ENCODE measurements at regions not wholly inside any gene's neighbourhood (a gene's known extent, or its start where the extent isn't known, plus 50 kb on each side); places are given as distances from the start of the nearest gene placed in this dataset.

GRCh38 chr4:187387739-187388138 lies 607.8 kb upstream of the ZFP42 start:
- Histone ChIP-seq H3F3A (ENCODE audit: insufficient read depth) (no peaks in the 10 kb centered on the region), H3K9me3 (ENCODE audit: insufficient read depth, low read length) (no peaks in the 10 kb centered on the region), H3K9ac (ENCODE audit: low read length) (no peak overlapping the region), H3K4me2 (ENCODE audit: low read depth, low read length, poor library complexity, severe bottlenecking) (no peak overlapping the region), H3K9me2 (replicated peaks; ENCODE audit: insufficient read depth, low read length) (no peaks in the 10 kb centered on the region), H3K79me2 (ENCODE audit: insufficient read depth, low read length) (no peaks in the 10 kb centered on the region), H3K4me3 (ENCODE audit: insufficient read depth, low read length, poor library complexity, severe bottlenecking) (no peak overlapping the region), H3K36me3 (ENCODE audit: low read length) (no peaks in the 10 kb centered on the region), H2AFZ (ENCODE audit: low read depth, low read length, severe bottlenecking) (no peak overlapping the region), H3K27ac (ENCODE audit: low read depth, low read length) (no peak overlapping the region), H4K20me1 (ENCODE audit: low read depth, low read length) (no peaks in the 10 kb centered on the region), H3K27me3 (ENCODE audit: low read length) (no peaks in the 10 kb centered on the region)
- no peak for TF ChIP-seq CTCF (IDR thresholded peaks at IDR 0.05; ENCODE audit: insufficient read depth, low read length, poor library complexity, severe bottlenecking)
- no peak for TF ChIP-seq EZH2phosphoT487 (conservative IDR thresholded peaks at IDR 0.05; ENCODE audit: low read length)

DNA sequence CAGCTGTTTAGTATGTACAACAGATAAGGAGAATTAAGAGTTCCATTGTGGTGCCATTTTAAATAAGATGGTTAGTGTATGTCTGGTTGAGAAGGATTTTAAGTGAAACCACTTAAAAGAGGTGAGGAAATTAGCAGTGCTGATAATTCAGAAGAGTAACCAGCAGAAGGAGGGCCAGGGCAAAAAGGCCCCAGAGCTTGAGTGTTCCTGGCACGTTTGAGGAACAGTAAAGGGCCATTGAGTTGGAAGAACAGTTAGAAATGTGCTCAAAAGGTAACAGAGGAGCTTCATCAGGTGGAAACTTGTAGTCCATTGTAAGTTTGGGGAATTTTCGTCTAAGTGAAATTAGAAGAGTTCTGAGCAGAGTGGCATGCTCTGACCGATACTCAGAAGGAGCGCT lies 606.2 kb upstream of the ZFP42 start:
- Histone ChIP-seq H3F3A (ENCODE audit: insufficient read depth) (no peaks in the 10 kb centered on the region), H3K4me3 (ENCODE audit: insufficient read depth, low read length, poor library complexity, severe bottlenecking) (no peak overlapping the region), H3K79me2 (ENCODE audit: insufficient read depth, low read length) (no peaks in the 10 kb centered on the region), H3K27me3 (ENCODE audit: low read length) (no peaks in the 10 kb centered on the region), H2AFZ (ENCODE audit: low read depth, low read length, severe bottlenecking) (no peak overlapping the region), H4K20me1 (ENCODE audit: low read depth, low read length) (no peaks in the 10 kb centered on the region), H3K4me2 (ENCODE audit: low read depth, low read length, poor library complexity, severe bottlenecking) (no peak overlapping the region), H3K9ac (ENCODE audit: low read length) (no peak overlapping the region), H3K9me3 (ENCODE audit: insufficient read depth, low read length) (no peaks in the 10 kb centered on the region), H3K27ac (ENCODE audit: low read depth, low read length) (no peak overlapping the region), H3K9me2 (replicated peaks; ENCODE audit: insufficient read depth, low read length) (no peaks in the 10 kb centered on the region), H3K36me3 (ENCODE audit: low read length) (no peaks in the 10 kb centered on the region)
- TF ChIP-seq CTCF (IDR thresholded peaks at IDR 0.05; ENCODE audit: insufficient read depth, low read length, poor library complexity, severe bottlenecking) (no peak), EZH2phosphoT487 (conservative IDR thresholded peaks at IDR 0.05; ENCODE audit: low read length) (no peak)

DNA sequence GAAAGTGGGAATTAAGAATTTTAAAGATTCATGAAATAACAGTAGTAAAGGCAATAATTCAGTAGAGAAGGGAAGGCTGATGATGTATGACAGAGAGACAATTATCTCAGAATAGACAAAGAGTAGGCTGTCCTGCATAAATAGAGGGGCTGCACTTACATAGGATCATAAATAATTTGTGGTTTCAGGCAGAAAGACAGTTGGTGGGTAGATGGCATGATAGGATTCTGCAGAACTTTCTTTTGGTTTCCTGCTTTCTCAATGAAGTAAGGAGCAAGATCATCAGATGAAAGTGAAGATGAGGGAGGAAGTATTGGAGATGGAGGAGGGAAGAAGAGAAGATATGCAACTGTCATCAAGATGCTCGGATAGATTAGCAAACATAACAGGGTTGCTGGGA lies 604.9 kb upstream of the ZFP42 start:
- H3K4me3 ChIP-seq (ENCODE audit: insufficient read depth, low read length, poor library complexity, severe bottlenecking), result no peak overlapping the region
- no peaks in the 10 kb centered on the region for H3K27me3 ChIP-seq (ENCODE audit: low read length)
- no peaks in the 10 kb centered on the region for H4K20me1 ChIP-seq (ENCODE audit: low read depth, low read length)
- H3K4me2 ChIP-seq (ENCODE audit: low read depth, low read length, poor library complexity, severe bottlenecking), result no peak overlapping the region
- H3F3A ChIP-seq (ENCODE audit: insufficient read depth), result no peaks in the 10 kb centered on the region
- H3K27ac ChIP-seq (ENCODE audit: low read depth, low read length), result no peak overlapping the region
- TF ChIP-seq CTCF (IDR thresholded peaks at IDR 0.05; ENCODE audit: insufficient read depth, low read length, poor library complexity, severe bottlenecking) (no peak), EZH2phosphoT487 (conservative IDR thresholded peaks at IDR 0.05; ENCODE audit: low read length) (no peak)
- H3K79me2 ChIP-seq (ENCODE audit: insufficient read depth, low read length), result no peaks in the 10 kb centered on the region
- H3K9me2 ChIP-seq (replicated peaks; ENCODE audit: insufficient read depth, low read length), result no peaks in the 10 kb centered on the region
- no peak overlapping the region for H3K9ac ChIP-seq (ENCODE audit: low read length)
- no peaks in the 10 kb centered on the region for H3K36me3 ChIP-seq (ENCODE audit: low read length)
- no peaks in the 10 kb centered on the region for H3K9me3 ChIP-seq (ENCODE audit: insufficient read depth, low read length)
- no peak overlapping the region for H2AFZ ChIP-seq (ENCODE audit: low read depth, low read length, severe bottlenecking)

All from SU-DHL-6 (cell line).